Small intestine (tissue), 7 donors: ENCODE measurements at regions not wholly inside any gene's neighbourhood (a gene's known extent, or its start where the extent isn't known, plus 50 kb on each side); places are given as distances from the start of the nearest gene placed in this dataset.
A peak's percentile ranks its signal among the peaks of the same experiment; 100 is the strongest.

Experiments
- DNase-seq, 2 donors: peaks; one replicate each; pipeline versions ENCODE4 v3.0.0 to v3.0.0-alpha.2; 2013
- FAIRE-seq: peaks from 2 replicates; lab custom pipeline; 2012; peaks lifted over from hg19 to GRCh38; lab: Jason Lieb, UNC
- H3K27ac ChIP-seq, 3 donors: one replicate each; pipeline ENCODE4 v1.5.1; 2013; ENCODE audit warnings: low read length in 2 of 3, mild to moderate bottlenecking in 2 of 3, control low read depth in 1 of 3, inconsistent platforms in 1 of 3, low read depth in 1 of 3, moderate library complexity in 1 of 3
- H3K27me3 ChIP-seq, 3 donors: one replicate each; pipeline ENCODE4 v1.6.1; 2013; ENCODE audit warnings: low read length in 3 of 3, inconsistent platforms in 1 of 3; ENCODE audit not compliant: control insufficient read depth in 3 of 3, insufficient read depth in 3 of 3
- H3K36me3 ChIP-seq, 3 donors: one replicate each; pipeline ENCODE4 v1.6.1; 2013; ENCODE audit warnings: low read length in 3 of 3, inconsistent platforms in 1 of 3, low read depth in 1 of 3, mild to moderate bottlenecking in 1 of 3, moderate library complexity in 1 of 3; ENCODE audit not compliant: control insufficient read depth in 3 of 3, insufficient read depth in 2 of 3
- H3K4me1 ChIP-seq, 3 donors: one replicate each; pipeline ENCODE4 v1.6.1; 2013; ENCODE audit warnings: low read length in 2 of 3, inconsistent platforms in 1 of 3, low read depth in 1 of 3, mild to moderate bottlenecking in 1 of 3, moderate library complexity in 1 of 3; ENCODE audit not compliant: control insufficient read depth in 3 of 3, insufficient read depth in 2 of 3
- H3K4me3 ChIP-seq, 3 donors: one replicate each; pipeline ENCODE4 v1.5.1; 2013; ENCODE audit warnings: low read length in 3 of 3, control low read depth in 1 of 3, inconsistent platforms in 1 of 3, low read depth in 1 of 3, mild to moderate bottlenecking in 1 of 3, moderate library complexity in 1 of 3
- H3K9me3 ChIP-seq, 2 donors: one replicate each; pipeline ENCODE4 v1.6.1; 2013; ENCODE audit warnings: low read depth in 1 of 2, low read length in 1 of 2; ENCODE audit not compliant: control insufficient read depth in 2 of 2, insufficient read depth in 1 of 2
- WGBS, 3 donors: extraction: QIAGEN DNeasy Blood & Tissue Kit; methylation state at CpG; one replicate each; pipeline ENCODE4 v1.1.7; 2013; 5-methylcytosine and 5-hydroxymethylcytosine counted together
- donor health status: healthy with polysubstance abuse.
- donor health status: control.
- donor health status: control.
- donor health status: Bipolar disorder and iron deficiency.
- donor health status: healthy.

- Histone ChIP-seq H3K4me3 (no peak overlapping the region), H3K4me1 (no peaks in the 10 kb centered on the region), H3K27ac (no peak overlapping the region), H3K36me3 (no peaks in the 10 kb centered on the region), H3K9me3 (no peaks in the 10 kb centered on the region), H3K27me3 (no peaks in the 10 kb centered on the region)
- 70 to 79% (median 75%) methylated on average over 4 of the region's 4 CpGs for WGBS, 3 donors
- FAIRE-seq (no peak), DNase-seq (no peak)
These were observed 1133.0 kb downstream of the PDHA2 start for GRCh38 chr4:96972920-96973319.

- no peak for FAIRE-seq
- 48 to 51% (median 51%) methylated on average over 2 of the region's 2 CpGs for WGBS, 3 donors
- no peaks in the 10 kb centered on the region for H3K36me3 ChIP-seq
- H3K27me3 ChIP-seq = no peaks in the 10 kb centered on the region
- DNase-seq = no peak
- no peak overlapping the region for H3K27ac ChIP-seq
- no peak overlapping the region for H3K4me3 ChIP-seq
- H3K4me1 ChIP-seq = no peaks in the 10 kb centered on the region
- no peaks in the 10 kb centered on the region for H3K9me3 ChIP-seq
These were observed 1134.4 kb downstream of the PDHA2 start for GRCh38 chr4:96974295-96974694.

- no peak overlapping the region for H3K4me3 ChIP-seq
- no peaks in the 10 kb centered on the region for H3K4me1 ChIP-seq
- no peaks in the 10 kb centered on the region for H3K27me3 ChIP-seq
- H3K36me3 ChIP-seq = no peaks in the 10 kb centered on the region
- H3K9me3 ChIP-seq = no peaks in the 10 kb centered on the region
- WGBS, 3 donors = 29 to 77% (median 65%) methylated on average over 1 of the region's 1 CpG
- FAIRE-seq (no peak), DNase-seq (peak in 1 of 2 donors; percentile 22)
- H3K27ac ChIP-seq = no peak overlapping the region
These were observed 1143.9 kb downstream of the PDHA2 start for GRCh38 chr4:96983830-96984229.

- DNase-seq = no peak
- no peak for FAIRE-seq
- Histone ChIP-seq H3K4me3 (no peak overlapping the region), H3K9me3 (no peaks in the 10 kb centered on the region), H3K27me3 (no peaks in the 10 kb centered on the region), H3K27ac (no peak overlapping the region), H3K4me1 (peaks cover 0 to 7% (median 0%) of the 10 kb centered on the region in 3 donors), H3K36me3 (no peaks in the 10 kb centered on the region)
- WGBS, 3 donors = 34 to 67% (median 44%) methylated on average over 1 of the region's 1 CpG
These were observed 1146.9 kb downstream of the PDHA2 start for GRCh38 chr4:96986816-96987215.

- H3K4me3 ChIP-seq = no peak overlapping the region
- H3K27me3 ChIP-seq = peaks cover 0 to 2% (median 0%) of the 10 kb centered on the region in 3 donors
- peaks cover 0 to 7% (median 0%) of the 10 kb centered on the region in 3 donors for H3K4me1 ChIP-seq
- DNase-seq = peak; percentile 31 to 58
- FAIRE-seq = no peak
- no peaks in the 10 kb centered on the region for H3K9me3 ChIP-seq
- no peaks in the 10 kb centered on the region for H3K36me3 ChIP-seq
- H3K27ac ChIP-seq = no peak overlapping the region
- WGBS, 3 donors = 6 to 61% (median 35%) methylated on average over 1 of the region's 1 CpG
These were observed 1151.2 kb downstream of the PDHA2 start for GRCh38 chr4:96991083-96991482.

- Histone ChIP-seq H3K27me3 (peaks cover 0 to 2% (median 0%) of the 10 kb centered on the region in 3 donors), H3K9me3 (no peaks in the 10 kb centered on the region), H3K4me3 (no peak overlapping the region), H3K4me1 (peaks cover 0 to 7% (median 0%) of the 10 kb centered on the region in 3 donors), H3K27ac (no peak overlapping the region), H3K36me3 (no peaks in the 10 kb centered on the region)
- FAIRE-seq (no peak), DNase-seq (no peak)
- WGBS, 3 donors = 81 to 98% (median 94%) methylated on average over 4 of the region's 4 CpGs
These were observed 1150.8 kb downstream of the STPG2 start for GRCh38 chr4:96992443-96992842.

- no peaks in the 10 kb centered on the region for H3K36me3 ChIP-seq
- peaks cover 0 to 2% (median 0%) of the 10 kb centered on the region in 3 donors for H3K27me3 ChIP-seq
- H3K27ac ChIP-seq = no peak overlapping the region
- DNase-seq = no peak
- no peak overlapping the region for H3K4me3 ChIP-seq
- H3K9me3 ChIP-seq = no peaks in the 10 kb centered on the region
- FAIRE-seq = no peak
- WGBS, 3 donors = 68 to 77% (median 72%) methylated on average over 3 of the region's 3 CpGs
- H3K4me1 ChIP-seq = peaks cover 0 to 7% (median 0%) of the 10 kb centered on the region in 3 donors
These were observed 1149.7 kb downstream of the STPG2 start for GRCh38 chr4:96993560-96993959.

- no peak for FAIRE-seq
These were observed 1139.6 kb downstream of the STPG2 start for GRCh38 chr4:97003715-97004114.

GRCh38 chr4:97013309-97013708 is 1130.0 kb downstream of the STPG2 start:
- Histone ChIP-seq H3K36me3 (no peaks in the 10 kb centered on the region), H3K27me3 (no peaks in the 10 kb centered on the region), H3K27ac (peak overlapping the region in 1 of 3 donors; percentile 9), H3K9me3 (no peaks in the 10 kb centered on the region), H3K4me1 (peaks cover 0 to 7% (median 0%) of the 10 kb centered on the region in 3 donors), H3K4me3 (no peak overlapping the region)
- FAIRE-seq (no peak), DNase-seq (no peak)
- WGBS, 3 donors = 86 to 92% (median 89%) methylated on average over 3 of the region's 3 CpGs

More at GRCh38 chr4:97003715-97004114, 1139.6 kb downstream of the STPG2 start:
- Histone ChIP-seq H3K4me1 (no peaks in the 10 kb centered on the region), H3K4me3 (no peak overlapping the region), H3K27ac (no peak overlapping the region), H3K36me3 (no peaks in the 10 kb centered on the region), H3K27me3 (no peaks in the 10 kb centered on the region), H3K9me3 (no peaks in the 10 kb centered on the region)
- no peak for DNase-seq
